ENCODE measurements at regions not wholly inside any gene's neighbourhood (a gene's known extent, or its start where the extent isn't known, plus 50 kb on each side); places are given as distances from the start of the nearest gene placed in this dataset.

- H3K27me3 ChIP-seq (replicated peaks in 1 of 7): peaks cover 0 to 3% (median 0%) of the 10 kb centered on the region in 7 donors
- H3K4me1 ChIP-seq: no peaks in the 10 kb centered on the region
- TF ChIP-seq CTCF (IDR thresholded peaks at IDR 0.05 in 8 of 11, conservative IDR thresholded peaks at IDR 0.05 in 3 of 11) (no peak), POLR2A (IDR thresholded peaks at IDR 0.05) (no peak), POLR2AphosphoS5 (IDR thresholded peaks at IDR 0.05) (no peak)
- no peak for DNase-seq
- H3K36me3 ChIP-seq: no peaks in the 10 kb centered on the region
- 88 to 92% (median 90%) methylated on average over 3 of the region's 3 CpGs for WGBS, 5 donors
- peaks cover 0 to 20% (median 2%) of the 10 kb centered on the region in 8 donors for H3K9me3 ChIP-seq
- H3K4me3 ChIP-seq: no peak overlapping the region
- intact Hi-C loops (cut with DNase I; ENCODE audit: low total_unique reads): no loop called here
- H3K27ac ChIP-seq: no peak overlapping the region
Observed at GRCh38 chr17:56057869-56058268, 95.4 kb upstream of the ANKFN1 start.

GRCh38 chr17:56064506-56064905 is 88.8 kb upstream of the ANKFN1 start:
- H3K9me3 ChIP-seq: peaks cover 0 to 30% (median 8%) of the 10 kb centered on the region in 8 donors
- no peaks in the 10 kb centered on the region for H3K36me3 ChIP-seq
- H3K4me1 ChIP-seq: no peaks in the 10 kb centered on the region
- TF ChIP-seq CTCF (IDR thresholded peaks at IDR 0.05 in 8 of 11, conservative IDR thresholded peaks at IDR 0.05 in 3 of 11) (no peak), POLR2AphosphoS5 (IDR thresholded peaks at IDR 0.05) (no peak), POLR2A (IDR thresholded peaks at IDR 0.05) (no peak)
- DNase-seq: no peak
- no peak overlapping the region for H3K27ac ChIP-seq
- 41 to 86% (median 75%) methylated on average over 4 to 7 of the region's 7 CpGs for WGBS, 5 donors
- no peak overlapping the region for H3K4me3 ChIP-seq
- no peaks in the 10 kb centered on the region for H3K27me3 ChIP-seq (replicated peaks in 1 of 7)
- intact Hi-C loops (cut with DNase I; ENCODE audit: low total_unique reads): no loop called here

GRCh38 chr17:56074361-56074890 is 78.8 kb upstream of the ANKFN1 start:
- Histone ChIP-seq H3K27ac (no peak overlapping the region), H3K9me3 (peaks cover 0 to 19% (median 10%) of the 10 kb centered on the region in 8 donors), H3K36me3 (no peaks in the 10 kb centered on the region), H3K4me3 (no peak overlapping the region), H3K27me3 (replicated peaks in 1 of 7) (no peaks in the 10 kb centered on the region), H3K4me1 (no peaks in the 10 kb centered on the region)
- TF ChIP-seq POLR2AphosphoS5 (IDR thresholded peaks at IDR 0.05) (no peak), CTCF (IDR thresholded peaks at IDR 0.05 in 8 of 11, conservative IDR thresholded peaks at IDR 0.05 in 3 of 11) (no peak), POLR2A (IDR thresholded peaks at IDR 0.05) (no peak)
- intact Hi-C loops (cut with DNase I; ENCODE audit: low total_unique reads): loop anchor here (10.0 kb wide), 1 partner anchor 50 kb away; no protein-coding TSS in a partner anchor
- DNase-seq: no peak
- WGBS, 5 donors: 68 to 87% (median 75%) methylated on average over 5 to 6 of the region's 6 CpGs

- Histone ChIP-seq H3K9me3 (peaks cover 0 to 19% (median 10%) of the 10 kb centered on the region in 8 donors), H3K27ac (no peak overlapping the region), H3K4me3 (no peak overlapping the region), H3K36me3 (no peaks in the 10 kb centered on the region), H3K27me3 (replicated peaks in 1 of 7) (no peaks in the 10 kb centered on the region), H3K4me1 (no peaks in the 10 kb centered on the region)
- TF ChIP-seq POLR2AphosphoS5 (IDR thresholded peaks at IDR 0.05): no peak
- no peak for TF ChIP-seq POLR2A (IDR thresholded peaks at IDR 0.05)
- no peak for TF ChIP-seq CTCF (IDR thresholded peaks at IDR 0.05 in 8 of 11, conservative IDR thresholded peaks at IDR 0.05 in 3 of 11)
- DNase-seq: no peak
- intact Hi-C loops (cut with DNase I; ENCODE audit: low total_unique reads): loop anchor here (10.0 kb wide), 1 partner anchor 52 kb away; no protein-coding TSS in a partner anchor
Observed at GRCh38 chr17:56076980-56077379, 76.3 kb upstream of the ANKFN1 start.

Data from spleen (tissue), 11 donors.